GM18907 (cell line): ENCODE measurements at regions not wholly inside any gene's neighbourhood (a gene's known extent, or its start where the extent isn't known, plus 50 kb on each side); places are given as distances from the start of the nearest gene placed in this dataset.
"Not testable (repeated sequence)": the region's sequence is repeated elsewhere in the genome, so short reads cannot be mapped to it uniquely, and the experiment has no call there.

ENCODE experiments used
- ATAC-seq: cut with Tn5 transposase; IDR thresholded peaks from one replicate; pipeline ENCODE4 v1.9.1; 2021; ENCODE audit warnings: mild to moderate bottlenecking, moderate library complexity; ENCODE audit not compliant: unreplicated experiment

GRCh38 chr2:224650815-224651439 is 65.2 kb downstream of the CCDC195 start:
- peak; percentile 72 for ATAC-seq

- ATAC-seq: not testable (repeated sequence)
These were observed 62.5 kb upstream of the CUL3 start for GRCh38 chr2:224647684-224648083.

- ATAC-seq: peak; percentile 58
These were observed 61.2 kb upstream of the CUL3 start for GRCh38 chr2:224646242-224646846.

GRCh38 chr2:224645722-224646121 is 60.6 kb upstream of the CUL3 start:
- no peak for ATAC-seq

GRCh38 chr2:224640679-224641078 is 55.5 kb upstream of the CUL3 start:
- no peak for ATAC-seq

- ATAC-seq: peak; percentile 94
These were observed 53.2 kb upstream of the CUL3 start for GRCh38 chr2:224638301-224638823.
